Effector CD4-positive, alpha-beta T cell (primary cell): ENCODE measurements at regions not wholly inside any gene's neighbourhood (a gene's known extent, or its start where the extent isn't known, plus 50 kb on each side); places are given as distances from the start of the nearest gene placed in this dataset.

ENCODE experiments used
- DNase-seq: peaks from one replicate; pipeline ENCODE4 v3.0.0-alpha.2; 2020

DNA sequence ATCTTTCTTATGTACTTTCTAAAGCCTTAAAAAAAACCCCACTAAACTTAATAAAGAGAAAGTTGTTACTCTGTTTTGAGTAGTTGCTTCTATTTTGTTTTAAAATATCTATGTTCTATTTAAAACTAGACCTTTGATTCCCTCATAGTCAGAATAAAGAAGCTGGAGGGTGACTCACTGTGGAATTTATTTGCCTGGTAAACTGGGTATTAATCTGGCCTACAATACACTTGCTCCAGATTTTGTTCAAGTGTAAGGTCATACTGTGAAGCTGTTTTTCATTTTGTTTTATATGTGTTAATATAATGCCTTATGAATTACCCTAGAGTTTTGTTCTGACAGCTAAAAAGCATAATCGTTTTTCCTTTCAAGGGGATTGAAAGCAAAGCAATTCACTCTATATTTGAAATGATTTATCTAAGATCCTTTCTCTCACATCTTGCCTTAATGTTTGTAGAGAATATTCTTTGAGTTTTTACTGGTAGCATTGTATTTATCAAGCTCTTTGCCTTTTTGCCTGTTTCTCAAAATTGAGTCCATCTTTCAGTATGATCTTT is 277.4 kb upstream of the PITX2 start:
- no peak for DNase-seq

DNA sequence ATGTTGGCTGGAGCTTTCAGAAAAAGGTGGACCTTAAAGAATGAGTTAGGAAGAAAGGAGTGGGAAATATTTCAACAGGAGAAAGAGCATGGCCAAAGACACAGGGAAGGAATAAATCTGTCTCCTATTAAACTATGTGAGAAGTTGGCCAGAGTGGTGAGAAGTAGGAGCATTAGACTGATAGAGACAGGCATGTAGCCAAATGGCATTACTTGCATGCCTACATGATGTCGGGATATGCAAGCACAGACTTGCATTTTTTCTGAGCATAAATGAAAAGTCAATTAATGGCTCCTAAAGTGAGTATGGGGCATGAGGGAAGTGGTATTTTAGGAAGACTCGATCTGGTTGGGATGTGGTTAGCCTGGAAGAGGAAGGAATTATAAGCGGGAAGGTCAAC is 279.6 kb upstream of the PITX2 start:
- no peak for DNase-seq

DNA sequence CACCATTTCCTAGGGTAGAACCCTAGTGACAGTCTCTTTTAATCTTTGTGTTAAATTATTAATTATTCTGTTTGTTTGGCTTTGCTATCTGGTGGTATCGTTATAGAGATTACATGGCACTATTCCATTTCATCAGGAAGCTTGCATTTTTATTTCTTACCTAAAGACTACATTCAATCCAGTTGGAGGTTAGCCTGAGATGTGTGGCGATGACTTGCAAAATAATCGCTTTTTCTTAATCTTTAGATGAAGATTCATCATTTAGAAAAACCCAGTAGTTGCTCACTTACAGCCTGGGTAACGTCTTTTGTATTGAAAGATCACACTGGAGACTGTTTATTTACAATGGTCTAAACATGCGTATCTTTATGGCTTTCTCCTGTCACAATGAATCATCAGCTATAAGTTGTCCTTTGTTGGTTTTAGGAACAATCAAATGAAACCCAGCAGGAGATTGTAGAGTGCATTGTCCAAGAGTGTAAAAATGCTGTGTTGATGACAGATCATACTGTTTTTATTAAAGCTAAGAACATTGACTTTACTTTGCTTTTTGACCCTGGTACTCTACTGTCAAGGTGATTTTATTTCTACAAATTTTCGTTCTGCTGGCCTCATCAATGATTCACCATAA is 281.7 kb upstream of the PITX2 start:
- no peak for DNase-seq

DNA sequence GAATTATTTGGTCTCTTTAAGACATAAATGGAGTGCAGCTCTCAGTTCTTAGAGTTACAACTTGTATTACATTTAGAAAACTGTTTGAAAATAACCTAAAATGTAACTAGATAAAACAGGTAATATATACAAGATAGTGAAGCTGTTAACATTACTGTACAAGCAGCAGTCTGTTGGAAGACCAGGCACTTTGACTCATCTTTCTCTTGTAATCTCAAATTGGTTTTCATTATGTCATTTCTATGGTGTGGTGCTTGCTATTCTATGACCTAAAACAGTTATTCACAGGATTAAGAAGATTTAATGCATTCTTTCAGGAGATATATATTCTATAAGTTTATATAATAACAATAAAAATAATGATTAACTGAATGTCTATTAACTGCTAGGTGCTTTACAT is 282.5 kb upstream of the PITX2 start:
- DNase-seq, result no peak

DNA sequence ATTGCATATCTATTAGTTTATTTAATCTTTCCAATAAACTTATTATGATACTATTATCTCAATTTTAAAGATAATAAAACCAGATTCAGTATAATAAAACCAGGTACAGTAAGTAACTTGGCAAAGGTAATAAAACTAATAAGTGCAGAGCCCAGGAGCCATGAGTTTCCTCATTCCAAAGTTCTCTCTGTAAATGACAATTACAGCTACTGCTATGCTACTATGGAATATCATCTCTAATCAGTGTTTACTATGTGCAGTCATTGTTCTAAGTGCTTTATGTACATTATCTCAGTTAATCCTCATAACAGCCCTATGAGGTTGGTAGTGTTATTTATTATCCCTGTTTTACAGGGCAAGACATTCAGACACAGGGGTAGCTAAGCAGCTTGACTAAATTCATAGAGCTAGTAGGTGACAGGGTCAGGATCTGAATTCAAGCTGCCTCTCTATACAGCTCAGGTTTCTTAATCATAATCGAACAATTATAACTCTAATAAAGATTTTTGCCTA is 285.0 kb upstream of the PITX2 start:
- no peak for DNase-seq

DNA sequence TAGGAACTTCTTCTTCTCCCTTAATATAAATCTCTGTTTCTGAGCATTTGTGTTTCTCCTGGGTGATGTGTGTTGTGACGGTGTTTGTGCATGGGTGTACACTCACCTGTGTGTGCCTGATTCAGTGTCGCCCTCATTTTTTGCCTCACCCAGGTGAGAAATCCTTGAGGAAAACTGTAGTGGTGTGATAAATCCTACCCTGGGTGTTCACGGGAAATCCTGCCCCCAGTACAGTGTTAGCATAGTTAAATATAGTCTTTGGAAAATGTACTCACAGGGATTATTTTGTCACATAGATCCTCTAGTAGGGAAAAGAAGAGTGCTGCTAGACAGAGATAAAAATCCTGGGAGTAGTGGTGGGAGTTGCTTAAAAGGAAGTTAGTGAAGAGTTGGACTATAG is 291.9 kb upstream of the PITX2 start:
- DNase-seq, result no peak

DNA sequence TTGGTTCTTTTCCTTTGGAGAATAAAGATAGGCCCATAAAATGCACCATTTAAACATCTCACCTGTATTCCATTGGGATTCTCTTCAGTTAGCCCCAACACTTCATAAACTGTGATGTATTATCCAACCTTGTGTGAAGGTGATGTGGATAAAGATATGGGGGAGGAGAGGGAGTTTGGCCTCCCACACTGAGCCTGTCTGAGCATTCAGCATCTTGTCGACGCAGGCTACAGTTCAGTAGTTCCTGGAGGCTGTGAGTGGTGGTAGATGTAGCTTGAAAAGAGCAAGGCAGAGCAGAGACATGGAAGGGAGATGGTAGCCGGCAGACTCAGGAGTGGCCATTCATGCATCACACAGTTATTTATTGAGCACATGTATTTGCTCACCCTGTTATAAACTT is 292.4 kb upstream of the PITX2 start:
- no peak for DNase-seq

DNA sequence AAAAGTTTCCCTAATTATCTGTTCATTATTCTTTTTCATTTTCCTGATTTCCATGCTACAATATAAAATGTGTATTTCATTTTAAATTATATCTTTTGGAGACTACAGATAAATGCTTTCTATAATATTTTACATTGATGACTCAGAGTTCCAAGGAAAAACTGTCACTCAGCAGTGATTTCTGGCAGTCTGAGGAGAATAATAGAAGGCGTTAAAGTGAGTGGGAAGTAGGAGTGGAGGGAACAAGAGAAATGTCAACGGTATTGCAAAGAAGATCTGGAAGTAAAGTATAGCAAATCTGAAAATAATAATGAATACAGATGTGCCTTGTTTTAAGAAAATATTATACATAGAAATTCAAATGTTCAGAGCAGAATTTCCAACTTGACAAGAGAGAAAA is 293.6 kb upstream of the PITX2 start:
- DNase-seq, result no peak

DNA sequence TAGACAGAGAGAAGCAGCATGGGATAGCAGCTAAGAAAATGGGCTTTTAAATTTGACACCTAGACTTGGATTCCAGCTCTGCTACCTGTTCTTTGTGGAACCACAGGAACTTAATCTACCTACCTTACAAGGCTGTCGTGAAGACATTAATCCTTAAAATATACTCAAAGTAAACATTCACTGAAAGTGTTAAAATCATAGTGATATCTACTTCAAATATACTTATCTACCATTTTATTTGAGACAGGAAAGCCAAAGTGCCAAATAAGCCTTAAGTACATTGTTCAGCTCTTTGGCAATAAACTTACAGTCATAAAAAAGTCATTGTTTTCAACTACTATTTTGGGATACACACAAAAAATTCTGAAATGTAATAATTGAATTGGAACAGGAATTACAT is 295.0 kb upstream of the PITX2 start:
- DNase-seq, result no peak

DNA sequence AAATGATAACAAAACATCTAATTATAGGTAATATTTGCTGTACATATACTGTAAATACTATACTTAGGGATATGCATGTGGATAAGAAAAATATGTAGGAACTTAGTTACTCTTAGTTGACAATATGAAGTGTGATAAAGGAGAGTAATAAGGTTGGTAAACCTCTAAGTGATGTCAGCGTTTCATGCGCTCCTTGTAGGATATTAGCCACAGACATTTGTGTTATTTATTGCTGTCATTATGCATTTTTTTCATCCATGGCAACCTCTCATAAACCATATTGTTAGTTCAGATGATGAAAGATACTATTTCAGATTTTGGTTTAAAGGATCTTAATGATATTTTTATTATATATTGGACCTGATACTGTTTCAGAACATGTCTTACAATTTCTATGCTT is 298.1 kb upstream of the PITX2 start:
- DNase-seq, result no peak

DNA sequence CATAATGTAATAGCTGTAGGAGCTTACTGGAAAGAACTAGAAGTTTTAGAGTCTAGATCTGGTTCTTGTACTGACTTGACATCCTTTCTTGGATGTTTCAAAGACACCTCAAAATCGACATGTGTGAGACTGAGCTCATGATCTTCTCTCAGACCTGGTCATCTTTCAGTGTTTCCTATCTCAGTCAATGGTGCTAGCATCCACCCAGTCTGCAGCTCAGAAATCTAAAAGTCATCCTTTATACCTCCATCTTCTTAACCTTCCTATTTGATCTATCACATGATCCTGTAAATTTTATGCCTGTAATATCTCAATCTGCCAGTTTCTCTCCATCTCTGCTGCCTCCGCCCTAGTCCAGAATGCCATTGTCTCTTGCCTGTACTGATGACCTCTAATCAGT is 301.9 kb upstream of the PITX2 start:
- no peak for DNase-seq

DNA sequence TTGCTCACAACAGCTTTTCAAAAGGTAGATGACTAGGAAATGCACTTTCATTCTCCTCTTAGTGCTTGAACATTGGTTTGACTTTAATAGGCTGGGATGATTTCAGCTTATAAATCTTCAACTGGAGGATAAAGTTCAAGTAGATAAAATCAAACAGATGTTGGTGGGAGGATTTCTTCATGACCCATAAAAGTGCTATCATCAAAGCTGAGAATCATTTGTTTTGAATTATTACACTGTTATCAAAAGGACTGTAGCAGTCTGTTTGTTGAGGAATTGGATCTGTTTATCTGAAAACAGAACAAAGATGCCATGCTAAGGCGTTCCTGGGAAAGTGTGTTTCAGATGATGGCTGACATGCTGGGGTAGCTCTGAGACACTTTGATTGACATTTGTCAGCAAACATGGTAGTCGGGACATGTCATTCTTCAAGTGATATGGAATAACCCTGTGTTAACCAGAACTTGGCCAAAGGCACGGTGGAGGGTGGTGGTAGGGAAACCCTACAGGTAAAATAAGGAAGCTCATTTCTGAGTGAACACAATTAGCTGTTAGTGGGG is 304.0 kb upstream of the PITX2 start:
- no peak for DNase-seq

DNA sequence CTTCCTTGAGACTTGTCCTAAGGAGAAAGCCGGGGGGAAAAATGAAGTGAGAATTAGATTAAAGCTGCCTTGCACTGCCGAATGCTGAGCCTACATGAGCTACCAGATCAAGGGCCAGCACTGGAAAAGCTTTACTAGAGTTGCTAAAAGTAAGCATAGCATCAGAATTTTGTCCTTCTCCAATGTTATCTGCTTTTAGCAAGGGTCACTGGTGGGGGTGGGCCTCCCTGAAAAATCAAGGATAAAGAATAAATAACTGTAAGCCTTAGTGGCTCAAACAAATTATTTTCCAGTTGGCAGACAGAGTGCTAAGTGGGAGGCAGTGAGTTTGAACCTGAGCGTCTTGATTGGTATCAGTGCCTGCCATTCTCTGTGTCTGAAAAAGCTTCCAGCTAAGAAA is 310.5 kb upstream of the PITX2 start:
- DNase-seq, result no peak

DNA sequence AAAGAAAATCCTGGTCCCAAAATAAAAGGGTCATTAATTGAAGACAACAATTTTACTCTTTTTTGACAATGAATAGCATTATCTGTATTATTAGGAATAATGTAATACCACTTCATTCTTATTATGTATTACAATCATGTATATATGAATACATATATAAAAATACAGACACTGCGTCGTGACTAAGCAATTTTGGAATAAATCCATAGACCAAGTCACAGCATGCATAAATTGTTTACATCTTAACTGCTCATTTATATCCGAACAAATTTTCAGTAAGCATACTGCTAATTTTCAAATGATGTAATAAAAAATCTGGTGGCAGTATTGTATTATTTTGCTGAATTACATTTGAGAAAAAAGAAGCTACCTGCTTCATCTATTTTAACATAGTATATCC is 321.6 kb upstream of the PITX2 start:
- DNase-seq, result no peak

DNA sequence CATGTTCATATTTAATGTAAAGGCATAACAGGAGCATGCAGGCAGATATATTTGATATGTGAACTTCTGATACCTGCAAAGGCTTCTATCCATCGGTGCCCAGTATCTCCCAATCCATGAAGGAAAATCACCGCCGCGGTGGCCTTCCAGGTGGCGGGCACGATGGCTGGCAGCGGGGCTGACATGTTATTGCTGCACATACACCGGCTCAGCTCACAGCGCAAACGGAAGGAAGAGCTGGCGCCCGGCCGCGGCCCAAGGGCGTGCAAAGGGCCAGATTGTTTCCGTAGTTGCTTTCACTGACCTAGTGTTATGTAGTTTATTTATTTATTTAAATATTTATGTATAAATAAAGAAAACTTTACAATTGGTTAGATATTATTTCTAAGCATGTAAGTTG is 322.7 kb upstream of the PITX2 start:
- DNase-seq, result no peak

DNA sequence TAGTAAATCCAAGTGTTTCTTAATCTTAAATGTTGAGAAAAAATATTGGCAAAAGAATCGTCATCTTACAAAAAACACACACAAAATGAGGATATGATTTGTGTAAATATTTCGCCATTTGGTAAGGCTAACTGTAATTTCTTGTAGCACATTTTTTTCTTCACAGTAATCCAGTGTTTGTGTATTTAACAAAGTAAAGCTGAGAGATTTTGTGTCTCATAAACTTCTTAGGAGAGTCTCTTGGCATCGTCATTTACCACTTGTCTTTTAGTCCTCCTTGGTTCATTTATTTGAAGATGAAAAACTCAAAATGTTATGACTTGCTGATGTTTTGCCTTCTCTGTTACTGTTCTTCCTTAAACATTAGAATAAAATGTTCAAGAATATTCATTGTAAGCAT is 326.7 kb upstream of the PITX2 start:
- DNase-seq, result no peak

DNA sequence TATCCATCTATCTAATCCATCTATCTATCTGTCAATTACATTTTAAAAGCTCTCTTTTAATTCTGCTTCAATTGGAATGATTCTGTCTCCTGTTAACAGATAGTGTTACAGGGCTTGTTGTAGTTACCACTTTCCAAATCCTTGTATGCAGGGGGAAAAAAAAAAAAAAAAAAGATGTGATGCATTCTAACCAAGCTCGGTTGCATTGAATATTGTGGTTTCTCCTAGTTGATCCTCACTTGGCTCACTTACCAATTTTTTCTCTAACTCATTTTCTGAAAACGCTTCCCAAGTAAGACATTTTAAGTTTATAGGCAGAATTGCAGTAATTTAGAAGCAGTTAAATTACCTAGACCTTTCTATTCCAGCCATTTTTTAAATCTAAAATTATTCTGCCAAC is 327.9 kb upstream of the PITX2 start:
- DNase-seq, result no peak

DNA sequence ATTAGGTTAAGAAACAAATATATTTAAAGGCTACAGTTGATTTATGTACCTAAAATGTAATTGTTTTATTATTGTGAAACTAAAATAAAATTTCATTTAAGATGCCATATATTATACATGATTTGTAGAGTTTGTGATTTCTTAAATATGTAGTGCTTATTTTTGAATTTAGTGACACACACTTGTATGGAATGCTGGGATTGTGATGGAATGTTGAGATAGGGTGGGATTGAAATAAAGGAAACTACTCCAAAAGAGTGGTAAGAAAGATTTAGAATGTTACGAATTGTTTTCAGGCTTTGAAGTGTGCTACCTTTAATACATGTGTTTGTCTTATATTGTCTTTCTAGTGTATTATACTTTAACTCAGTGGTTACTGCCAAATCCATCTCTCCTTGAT is 330.3 kb upstream of the PITX2 start:
- no peak for DNase-seq

DNA sequence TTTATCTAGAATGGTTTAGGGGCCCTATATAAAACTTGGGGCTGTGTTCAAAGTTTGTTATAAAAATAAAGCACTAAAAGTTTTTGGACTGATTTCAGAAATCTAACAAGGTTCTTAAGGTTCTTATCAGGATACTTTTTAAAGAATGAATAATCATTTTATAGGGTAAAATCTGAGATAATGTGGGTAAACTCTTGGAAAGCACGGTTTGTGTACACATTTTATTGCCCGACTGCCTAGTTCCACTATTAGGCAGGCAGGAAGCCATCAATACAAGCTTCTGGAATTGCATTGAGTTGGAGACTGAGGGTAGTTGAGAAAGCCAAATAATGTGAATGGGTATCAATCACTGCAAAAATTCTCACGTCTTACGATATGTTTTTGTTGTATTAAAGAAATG is 331.0 kb upstream of the PITX2 start:
- DNase-seq, result no peak

DNA sequence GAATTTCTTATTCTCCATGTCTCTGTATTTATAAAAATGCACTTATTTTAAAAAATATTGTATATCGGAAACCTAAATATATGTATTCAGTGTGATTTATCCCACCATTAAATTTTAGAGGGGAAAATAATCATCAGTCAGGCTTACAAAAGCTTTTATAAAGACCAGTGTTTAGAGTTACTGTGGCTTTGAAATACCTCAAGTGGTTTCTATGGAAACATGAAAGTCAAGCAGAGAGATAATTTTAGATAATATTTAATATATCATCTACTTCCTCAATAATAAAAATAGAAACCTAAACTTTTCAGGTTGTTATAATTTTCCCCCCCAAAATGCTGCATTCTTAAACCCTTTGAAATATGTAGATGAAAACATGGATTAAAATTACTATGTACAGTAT is 332.9 kb upstream of the PITX2 start:
- no peak for DNase-seq

DNA sequence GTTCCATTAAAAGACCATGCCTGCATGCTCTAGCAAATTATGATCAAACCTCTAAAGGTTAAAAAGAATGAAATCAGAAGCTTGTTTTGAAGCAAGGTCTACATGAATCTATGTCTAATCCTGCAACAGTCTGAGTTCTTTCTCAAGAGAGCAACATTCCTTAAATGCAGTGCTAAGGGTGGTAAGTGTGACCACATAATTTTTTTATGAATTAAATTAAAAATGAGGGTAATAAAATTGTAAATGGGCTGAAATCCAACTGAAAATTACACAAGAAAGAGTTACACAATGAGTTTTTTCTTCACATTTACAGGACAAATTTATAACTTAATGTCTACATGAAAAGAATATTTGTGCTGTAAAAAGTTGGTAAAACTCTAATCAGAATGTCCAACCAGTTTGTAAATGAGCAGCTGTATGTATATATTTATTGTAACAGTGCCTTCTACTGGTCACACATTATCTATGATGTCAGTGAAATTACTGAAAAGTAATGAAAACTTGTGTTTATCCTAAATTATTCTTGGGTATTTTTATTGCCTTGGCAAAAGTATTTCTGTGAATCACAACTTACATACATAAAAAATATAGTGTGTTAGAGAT is 336.3 kb upstream of the PITX2 start:
- DNase-seq, result no peak

DNA sequence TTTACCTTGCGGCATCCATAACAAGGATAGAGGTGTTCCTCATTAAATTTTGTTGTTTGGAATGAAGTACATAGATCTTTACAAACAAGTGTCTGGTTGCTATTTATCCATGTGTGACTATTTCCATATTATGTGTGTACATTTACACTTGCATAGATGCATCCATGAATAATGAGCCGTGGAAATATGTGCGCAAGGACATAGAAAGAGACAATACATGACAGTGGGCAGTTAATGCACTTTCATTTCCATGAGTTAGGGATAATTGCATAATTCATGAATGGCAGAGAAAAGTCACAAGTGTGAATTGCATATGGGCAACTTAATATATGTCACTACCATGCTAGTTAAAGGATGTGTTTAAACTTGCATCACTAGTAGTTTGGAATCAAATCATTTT is 338.2 kb upstream of the PITX2 start:
- no peak for DNase-seq

DNA sequence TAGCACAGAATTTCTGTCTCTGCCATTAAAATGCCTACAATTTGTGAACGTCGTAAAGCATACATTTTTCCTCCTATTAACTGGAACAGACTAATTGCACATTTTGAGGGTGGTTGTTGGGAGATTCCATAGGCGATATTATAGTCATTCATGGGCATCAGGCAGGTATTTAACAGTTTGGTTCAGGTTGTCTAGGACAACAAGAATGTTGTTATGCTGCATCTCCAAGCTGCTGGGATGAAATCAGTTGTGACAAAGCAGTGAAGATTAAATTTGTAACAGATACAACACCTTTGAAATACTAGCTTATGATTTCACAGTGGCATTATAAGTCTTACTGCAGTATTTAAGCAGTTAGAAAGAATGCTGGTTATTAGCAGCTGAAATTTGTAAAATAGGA is 339.7 kb upstream of the PITX2 start:
- no peak for DNase-seq

DNA sequence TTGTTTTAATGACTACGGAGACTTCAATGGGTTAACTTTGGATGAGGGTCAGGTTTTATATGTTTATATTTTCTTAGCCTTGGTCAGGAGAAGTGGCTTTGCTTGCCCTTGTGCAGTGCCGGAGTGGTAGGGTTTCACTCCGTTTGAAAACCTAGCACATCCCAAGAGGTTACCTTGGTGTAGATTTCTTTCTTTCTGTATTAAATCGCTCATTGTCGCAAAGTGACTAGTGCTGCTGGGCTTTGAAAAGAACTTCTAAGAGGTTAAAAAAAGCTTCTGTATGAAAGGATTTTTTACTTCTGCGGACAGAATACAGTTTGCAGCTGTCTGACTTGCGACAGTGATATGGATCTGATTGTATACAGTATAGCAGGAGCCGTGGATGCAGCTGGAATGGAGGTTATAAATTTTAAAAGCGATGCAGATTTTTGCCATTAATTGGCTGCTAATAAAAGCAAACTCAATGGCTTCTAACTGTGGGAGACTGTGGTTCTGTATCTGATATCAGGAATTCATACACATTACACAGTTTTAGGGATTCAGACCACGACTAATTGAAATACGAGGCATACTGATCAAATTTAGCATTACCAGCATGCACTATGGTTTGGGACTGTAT is 340.9 kb upstream of the PITX2 start:
- no peak for DNase-seq
